ENCODE measurements at regions not wholly inside any gene's neighbourhood (a gene's known extent, or its start where the extent isn't known, plus 50 kb on each side); places are given as distances from the start of the nearest gene placed in this dataset.
A peak's percentile ranks its signal among the peaks of the same experiment; 100 is the strongest.

DNA sequence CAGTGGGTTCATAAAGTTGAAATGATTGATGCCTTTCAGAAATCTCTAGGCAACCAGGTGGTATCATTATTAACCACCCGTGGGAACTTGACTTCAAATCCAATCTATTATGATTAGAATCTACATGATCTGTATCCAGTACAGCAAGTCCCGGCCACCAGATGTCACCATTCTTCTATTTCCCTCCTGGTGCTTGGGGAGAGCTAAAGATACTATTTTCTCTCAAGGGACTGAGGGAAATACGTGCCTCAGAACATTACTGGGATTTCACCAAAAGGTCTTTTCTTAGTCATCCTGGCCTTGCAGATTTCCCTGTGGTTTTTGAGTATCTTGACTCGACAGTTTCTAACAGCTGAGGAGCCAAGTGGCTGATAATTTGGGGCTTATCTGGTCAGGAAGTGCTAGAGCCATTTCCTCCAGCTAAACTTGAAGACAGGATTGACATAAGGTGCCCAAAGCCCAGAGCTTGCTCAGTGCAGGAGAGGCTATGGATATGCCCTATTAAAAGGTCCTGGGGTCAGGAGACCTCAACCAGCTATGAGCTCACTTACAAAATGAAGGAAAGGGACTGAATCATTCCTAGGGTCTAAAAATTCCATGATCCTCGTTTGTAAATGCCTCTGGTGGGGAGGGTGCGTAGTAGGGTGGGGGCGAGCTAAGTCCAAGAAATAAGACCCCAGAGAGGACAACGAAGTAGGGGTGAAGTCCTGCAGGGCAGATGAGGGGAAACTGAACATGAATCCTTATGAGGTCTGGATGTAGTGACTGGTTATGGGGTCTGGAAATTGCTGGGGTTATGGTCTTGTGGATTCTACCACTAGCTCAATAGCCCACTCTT lies 135.4 kb upstream of the MGAT5 start:
- Mint-ChIP-seq H3K9me3 (no peaks in the 10 kb centered on the region), H3K27me3 (ENCODE audit: insufficient read depth, low read depth, poor library complexity) (peaks cover 17% of the 10 kb centered on the region), H3K4me3 (peak overlapping the region; percentile 89), H3K27ac (no peak overlapping the region), H3K4me1 (peaks cover 31% of the 10 kb centered on the region), H3K36me3 (ENCODE audit: low read depth) (no peaks in the 10 kb centered on the region; the same call in 2 of the 3 replicates)
- Histone ChIP-seq H3K4me3 (peak overlapping the region; percentile 87; the same call in 1 of the 2 replicates), H3K4me2 (peak overlapping the region; percentile 44; the same call in 1 of the 2 replicates), H3K4me1 (ENCODE audit: insufficient read depth) (peaks cover 30% of the 10 kb centered on the region), H3K27me3 (ENCODE audit: insufficient read depth) (peaks cover 15% of the 10 kb centered on the region), H3F3A (replicated peaks; ENCODE audit: low read depth) (no peaks in the 10 kb centered on the region), H3K9me2 (ENCODE audit: insufficient read depth) (no peaks in the 10 kb centered on the region), H2AFZ (no peak overlapping the region), H4K20me1 (replicated peaks; ENCODE audit: insufficient read depth) (peaks cover 16% of the 10 kb centered on the region), H3K79me2 (replicated peaks; ENCODE audit: insufficient read depth) (peaks cover 22% of the 10 kb centered on the region), H3K27ac (ENCODE audit: low read depth) (no peak overlapping the region), H3K36me3 (ENCODE audit: insufficient read depth) (no peaks in the 10 kb centered on the region)
- TF ChIP-seq JUNB (IDR thresholded peaks at IDR 0.05; ENCODE audit: unreplicated experiment), result peak; percentile 76
- TF ChIP-seq ZNF331 (CRISPR knock-in tag; IDR thresholded peaks at IDR 0.05; ENCODE audit: low read depth), result no peak
- TF ChIP-seq, protein P1, sequence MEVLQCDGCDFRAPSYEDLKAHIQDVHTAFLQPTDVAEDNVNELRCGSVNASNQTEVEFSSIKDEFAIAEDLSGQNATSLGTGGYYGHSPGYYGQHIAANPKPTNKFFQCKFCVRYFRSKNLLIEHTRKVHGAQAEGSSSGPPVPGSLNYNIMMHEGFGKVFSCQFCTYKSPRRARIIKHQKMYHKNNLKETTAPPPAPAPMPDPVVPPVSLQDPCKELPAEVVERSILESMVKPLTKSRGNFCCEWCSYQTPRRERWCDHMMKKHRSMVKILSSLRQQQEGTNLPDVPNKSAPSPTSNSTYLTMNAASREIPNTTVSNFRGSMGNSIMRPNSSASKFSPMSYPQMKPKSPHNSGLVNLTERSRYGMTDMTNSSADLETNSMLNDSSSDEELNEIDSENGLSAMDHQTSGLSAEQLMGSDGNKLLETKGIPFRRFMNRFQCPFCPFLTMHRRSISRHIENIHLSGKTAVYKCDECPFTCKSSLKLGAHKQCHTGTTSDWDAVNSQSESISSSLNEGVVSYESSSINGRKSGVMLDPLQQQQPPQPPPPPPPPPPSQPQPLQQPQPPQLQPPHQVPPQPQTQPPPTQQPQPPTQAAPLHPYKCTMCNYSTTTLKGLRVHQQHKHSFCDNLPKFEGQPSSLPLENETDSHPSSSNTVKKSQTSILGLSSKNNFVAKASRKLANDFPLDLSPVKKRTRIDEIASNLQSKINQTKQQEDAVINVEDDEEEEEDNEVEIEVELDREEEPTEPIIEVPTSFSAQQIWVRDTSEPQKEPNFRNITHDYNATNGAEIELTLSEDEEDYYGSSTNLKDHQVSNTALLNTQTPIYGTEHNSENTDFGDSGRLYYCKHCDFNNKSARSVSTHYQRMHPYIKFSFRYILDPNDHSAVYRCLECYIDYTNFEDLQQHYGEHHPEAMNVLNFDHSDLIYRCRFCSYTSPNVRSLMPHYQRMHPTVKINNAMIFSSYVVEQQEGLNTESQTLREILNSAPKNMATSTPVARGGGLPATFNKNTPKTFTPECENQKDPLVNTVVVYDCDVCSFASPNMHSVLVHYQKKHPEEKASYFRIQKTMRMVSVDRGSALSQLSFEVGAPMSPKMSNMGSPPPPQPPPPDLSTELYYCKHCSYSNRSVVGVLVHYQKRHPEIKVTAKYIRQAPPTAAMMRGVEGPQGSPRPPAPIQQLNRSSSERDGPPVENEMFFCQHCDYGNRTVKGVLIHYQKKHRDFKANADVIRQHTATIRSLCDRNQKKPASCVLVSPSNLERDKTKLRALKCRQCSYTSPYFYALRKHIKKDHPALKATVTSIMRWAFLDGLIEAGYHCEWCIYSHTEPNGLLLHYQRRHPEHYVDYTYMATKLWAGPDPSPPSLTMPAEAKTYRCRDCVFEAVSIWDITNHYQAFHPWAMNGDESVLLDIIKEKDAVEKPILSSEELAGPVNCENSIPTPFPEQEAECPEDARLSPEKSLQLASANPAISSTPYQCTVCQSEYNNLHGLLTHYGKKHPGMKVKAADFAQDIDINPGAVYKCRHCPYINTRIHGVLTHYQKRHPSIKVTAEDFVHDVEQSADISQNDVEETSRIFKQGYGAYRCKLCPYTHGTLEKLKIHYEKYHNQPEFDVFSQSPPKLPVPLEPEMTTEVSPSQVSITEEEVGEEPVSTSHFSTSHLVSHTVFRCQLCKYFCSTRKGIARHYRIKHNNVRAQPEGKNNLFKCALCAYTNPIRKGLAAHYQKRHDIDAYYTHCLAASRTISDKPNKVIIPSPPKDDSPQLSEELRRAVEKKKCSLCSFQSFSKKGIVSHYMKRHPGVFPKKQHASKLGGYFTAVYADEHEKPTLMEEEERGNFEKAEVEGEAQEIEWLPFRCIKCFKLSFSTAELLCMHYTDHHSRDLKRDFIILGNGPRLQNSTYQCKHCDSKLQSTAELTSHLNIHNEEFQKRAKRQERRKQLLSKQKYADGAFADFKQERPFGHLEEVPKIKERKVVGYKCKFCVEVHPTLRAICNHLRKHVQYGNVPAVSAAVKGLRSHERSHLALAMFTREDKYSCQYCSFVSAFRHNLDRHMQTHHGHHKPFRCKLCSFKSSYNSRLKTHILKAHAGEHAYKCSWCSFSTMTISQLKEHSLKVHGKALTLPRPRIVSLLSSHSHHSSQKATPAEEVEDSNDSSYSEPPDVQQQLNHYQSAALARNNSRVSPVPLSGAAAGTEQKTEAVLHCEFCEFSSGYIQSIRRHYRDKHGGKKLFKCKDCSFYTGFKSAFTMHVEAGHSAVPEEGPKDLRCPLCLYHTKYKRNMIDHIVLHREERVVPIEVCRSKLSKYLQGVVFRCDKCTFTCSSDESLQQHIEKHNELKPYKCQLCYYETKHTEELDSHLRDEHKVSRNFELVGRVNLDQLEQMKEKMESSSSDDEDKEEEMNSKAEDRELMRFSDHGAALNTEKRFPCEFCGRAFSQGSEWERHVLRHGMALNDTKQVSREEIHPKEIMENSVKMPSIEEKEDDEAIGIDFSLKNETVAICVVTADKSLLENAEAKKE (CRISPR knock-in tag; IDR thresholded peaks at IDR 0.05), result 0 out of 2 replicates have a peak, but pooled peaks have one; percentile 34
- TF ChIP-seq, protein P2, sequence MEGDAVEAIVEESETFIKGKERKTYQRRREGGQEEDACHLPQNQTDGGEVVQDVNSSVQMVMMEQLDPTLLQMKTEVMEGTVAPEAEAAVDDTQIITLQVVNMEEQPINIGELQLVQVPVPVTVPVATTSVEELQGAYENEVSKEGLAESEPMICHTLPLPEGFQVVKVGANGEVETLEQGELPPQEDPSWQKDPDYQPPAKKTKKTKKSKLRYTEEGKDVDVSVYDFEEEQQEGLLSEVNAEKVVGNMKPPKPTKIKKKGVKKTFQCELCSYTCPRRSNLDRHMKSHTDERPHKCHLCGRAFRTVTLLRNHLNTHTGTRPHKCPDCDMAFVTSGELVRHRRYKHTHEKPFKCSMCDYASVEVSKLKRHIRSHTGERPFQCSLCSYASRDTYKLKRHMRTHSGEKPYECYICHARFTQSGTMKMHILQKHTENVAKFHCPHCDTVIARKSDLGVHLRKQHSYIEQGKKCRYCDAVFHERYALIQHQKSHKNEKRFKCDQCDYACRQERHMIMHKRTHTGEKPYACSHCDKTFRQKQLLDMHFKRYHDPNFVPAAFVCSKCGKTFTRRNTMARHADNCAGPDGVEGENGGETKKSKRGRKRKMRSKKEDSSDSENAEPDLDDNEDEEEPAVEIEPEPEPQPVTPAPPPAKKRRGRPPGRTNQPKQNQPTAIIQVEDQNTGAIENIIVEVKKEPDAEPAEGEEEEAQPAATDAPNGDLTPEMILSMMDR (conservative IDR thresholded peaks at IDR 0.05; ENCODE audit: low read depth in 2 of 2), result peak; percentile 83 to 90
- peak; percentile 94 for DNase-seq (ENCODE audit: low spot score)
- ATAC-seq, result peak; percentile 24

Data from GM23338 (cell line).